ENCODE measurements at regions not wholly inside any gene's neighbourhood (a gene's known extent, or its start where the extent isn't known, plus 50 kb on each side); places are given as distances from the start of the nearest gene placed in this dataset.

- intact Hi-C loops (cut with micrococcal nuclease) (no loop called here), in situ Hi-C loops (cut with MboI; ENCODE audit: low sequenced_read_pairs) (no loop called here), dilution Hi-C loops (cut with HindIII; ENCODE audit: low sequenced_read_pairs, unreplicated experiment) (no loop called here)
- H4K20me1 ChIP-seq (ENCODE audit: insufficient read depth, low read length), result no peaks in the 10 kb centered on the region
- WGBS, 2 experiments (ENCODE audit: extremely low coverage in 2 of 2, insufficient read length in 1 of 2), result no CpG with 5 or more reads among the region's 2 CpGs
- H3K56ac ChIP-seq (ENCODE audit: extremely low read depth, insufficient read depth, low read length), result no peak overlapping the region
- no peak overlapping the region for H3K9ac ChIP-seq (ENCODE audit: low read depth, low read length)
- no peaks in the 10 kb centered on the region for H3K27me3 ChIP-seq (ENCODE audit: control insufficient read depth, insufficient read depth, low read length)
- no peaks in the 10 kb centered on the region for H3K36me3 ChIP-seq (ENCODE audit: control insufficient read depth, insufficient read depth, low read length)
- POLR2A ChIA-PET (ENCODE audit: unreplicated experiment), result no interaction called here
- no peaks in the 10 kb centered on the region for H3K79me1 ChIP-seq (ENCODE audit: low read depth in 1 of 2, low read length in 2 of 2)
- TF ChIP-seq NFE2L2 (IDR thresholded peaks at IDR 0.05; ENCODE audit: low read depth, low read length) (no peak), CEBPB (IDR thresholded peaks at IDR 0.05; ENCODE audit: low read depth, low read length) (no peak), MAZ (IDR thresholded peaks at IDR 0.05; ENCODE audit: borderline replicate concordance, low read depth, low read length) (no peak), BHLHE40 (IDR thresholded peaks at IDR 0.05; ENCODE audit: low read depth, low read length) (no peak), CTCF (conservative IDR thresholded peaks at IDR 0.05; ENCODE audit: low read depth, low read length) (no peak), RAD21 (IDR thresholded peaks at IDR 0.05; ENCODE audit: low read length) (no peak), USF2 (IDR thresholded peaks at IDR 0.05; ENCODE audit: low read depth, low read length) (no peak), MXI1 (IDR thresholded peaks at IDR 0.05; ENCODE audit: borderline replicate concordance, low read depth, low read length) (no peak), RCOR1 (IDR thresholded peaks at IDR 0.05; ENCODE audit: insufficient replicate concordance, low read length) (no peak), RFX5 (IDR thresholded peaks at IDR 0.05; ENCODE audit: low read depth, low read length) (no peak), SMC3 (IDR thresholded peaks at IDR 0.05; ENCODE audit: low read depth, low read length) (no peak), FOS (IDR thresholded peaks at IDR 0.05; ENCODE audit: low read depth, low read length) (no peak), ELK1 (IDR thresholded peaks at IDR 0.05; ENCODE audit: borderline replicate concordance, low read depth, low read length) (no peak), POLR2A (IDR thresholded peaks at IDR 0.05; ENCODE audit: low read depth, low read length) (no peak), CHD1 (IDR thresholded peaks at IDR 0.05; ENCODE audit: low read depth, low read length) (no peak), MAFK (IDR thresholded peaks at IDR 0.05; ENCODE audit: low read depth, low read length) (no peak)
- no peak overlapping the region for H4K8ac ChIP-seq (ENCODE audit: low read depth in 2 of 2, low read length in 2 of 2)
- BruUV-seq (replicated peaks), result no TSS peak
- H3K4me3 ChIP-seq (ENCODE audit: insufficient read depth, low read depth, low read length), result no peak overlapping the region
- CTCF ChIA-PET, result no interaction called here
- DNase-seq (no peak), ATAC-seq (ENCODE audit: low read depth) (no peak)
- no peak overlapping the region for H4K5ac ChIP-seq (ENCODE audit: low read depth, low read length)
- no peak overlapping the region for H2AK5ac ChIP-seq (ENCODE audit: low read depth, low read length)
- H3K14ac ChIP-seq (replicated peaks; ENCODE audit: low read depth, low read length), result no peak overlapping the region
- H3K9me3 ChIP-seq (ENCODE audit: control insufficient read depth, insufficient read depth, low read length), result peaks cover 5% of the 10 kb centered on the region; the same call in 1 of the 2 replicates
- no peak overlapping the region for H4K91ac ChIP-seq (ENCODE audit: insufficient read depth, low read depth, low read length)
- H2AFZ ChIP-seq (replicated peaks; ENCODE audit: low read length, poor library complexity), result no peak overlapping the region
- no peak overlapping the region for H2BK15ac ChIP-seq (ENCODE audit: low read depth, low read length)
- H3K27ac ChIP-seq (ENCODE audit: insufficient read depth, low read length), result no peak overlapping the region
- no peaks in the 10 kb centered on the region for H3K9me1 ChIP-seq (ENCODE audit: insufficient read depth, low read length)
- H3K4me2 ChIP-seq (ENCODE audit: low read depth, low read length), result no peak overlapping the region
- H2BK20ac ChIP-seq (ENCODE audit: low read depth, low read length), result no peak overlapping the region
- no peak overlapping the region for H2AK9ac ChIP-seq (replicated peaks; ENCODE audit: low read depth, low read length, poor library complexity)
- H3K4ac ChIP-seq (ENCODE audit: low read depth, low read length), result no peak overlapping the region
- no peak overlapping the region for H2BK120ac ChIP-seq (ENCODE audit: low read depth, low read length)
- H2BK5ac ChIP-seq (ENCODE audit: low read depth, low read length, poor library complexity, severe bottlenecking), result no peak overlapping the region
- H3K23ac ChIP-seq (ENCODE audit: low read depth, low read length), result no peak overlapping the region
- H3K4me1 ChIP-seq (ENCODE audit: control insufficient read depth, insufficient read depth, low read length), result no peaks in the 10 kb centered on the region
- no peak overlapping the region for H3K18ac ChIP-seq (ENCODE audit: low read depth, low read length)
Measured at GRCh38 chr10:8817299-8817698, 762.8 kb downstream of the GATA3 start.

Data from IMR-90 (cell line).